Stimulated activated naive CD4-positive, alpha-beta T cell (primary cell): ENCODE measurements at regions not wholly inside any gene's neighbourhood (a gene's known extent, or its start where the extent isn't known, plus 50 kb on each side); places are given as distances from the start of the nearest gene placed in this dataset.
"Not testable (repeated sequence)": the region's sequence is repeated elsewhere in the genome, so short reads cannot be mapped to it uniquely, and the experiment has no call there.

Source experiments
- DNase-seq, 6 experiments: peaks; one replicate each; lab custom pipeline; 2025; lab: John Stamatoyannopoulos, UW

- no peak for DNase-seq
Observed at GRCh38 chr5:82956600-82956999, 120.6 kb downstream of the TMEM167A start.

- no peak for DNase-seq
Observed at GRCh38 chr5:82952326-82952725, 124.9 kb downstream of the TMEM167A start.

DNA sequence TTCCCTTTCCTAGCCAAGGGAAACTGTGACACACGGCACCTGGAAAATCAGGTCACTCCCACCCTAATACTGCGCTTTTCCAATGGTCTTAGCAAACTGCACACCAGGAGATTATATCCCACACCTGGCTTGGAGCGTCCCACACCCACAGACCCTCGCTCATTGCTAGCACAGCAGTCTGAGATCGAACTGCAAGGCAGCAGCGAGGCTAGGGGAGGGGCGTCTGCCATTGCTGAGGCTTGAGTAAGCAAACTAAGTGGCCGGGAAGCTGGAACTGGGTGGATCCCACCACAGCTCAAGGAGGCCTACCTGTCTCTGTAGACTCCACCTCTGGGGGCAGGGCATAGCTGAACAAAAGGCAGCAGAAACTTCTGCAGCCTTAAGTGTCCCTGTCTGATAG is 132.9 kb downstream of the TMEM167A start:
- DNase-seq = not testable (repeated sequence)

DNA sequence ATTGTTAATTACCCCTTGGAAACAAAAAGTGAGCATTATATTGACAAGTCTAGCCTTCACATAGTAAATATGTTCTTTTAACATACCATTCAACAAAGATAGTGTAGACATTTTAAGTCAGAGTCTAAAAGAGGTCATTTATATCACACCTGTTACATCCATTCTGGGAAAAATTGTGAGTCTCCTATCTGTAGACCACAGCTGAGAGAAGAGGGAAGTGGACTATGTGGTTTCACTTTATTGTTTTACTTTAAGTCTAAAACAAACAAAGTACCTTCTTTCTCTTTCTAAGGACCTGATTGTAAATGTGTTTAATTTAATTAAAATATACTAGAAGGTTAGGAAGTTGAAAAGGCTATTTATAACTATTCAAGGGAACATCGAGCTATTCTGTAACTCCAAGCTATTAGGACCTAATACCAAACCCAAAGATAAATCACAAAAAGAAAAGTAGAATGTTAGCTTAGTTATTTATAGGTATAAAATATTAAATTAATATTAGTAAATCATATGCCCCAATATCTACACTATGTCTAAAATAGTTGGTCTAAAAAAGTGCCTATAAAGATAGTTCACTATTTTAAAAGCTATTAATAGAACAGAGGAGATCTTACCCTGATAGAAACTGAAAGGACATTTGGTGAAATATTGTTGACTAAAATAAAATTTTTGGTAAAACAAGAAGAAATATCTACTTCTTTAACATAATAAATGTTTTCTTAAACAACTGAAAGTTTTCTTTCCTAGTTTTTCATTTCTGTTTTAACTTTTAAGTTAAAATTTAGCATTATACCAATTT is 134.9 kb downstream of the TMEM167A start:
- DNase-seq = no peak

GRCh38 chr5:82938901-82939725 is 138.1 kb downstream of the TMEM167A start:
- DNase-seq = no peak

DNA sequence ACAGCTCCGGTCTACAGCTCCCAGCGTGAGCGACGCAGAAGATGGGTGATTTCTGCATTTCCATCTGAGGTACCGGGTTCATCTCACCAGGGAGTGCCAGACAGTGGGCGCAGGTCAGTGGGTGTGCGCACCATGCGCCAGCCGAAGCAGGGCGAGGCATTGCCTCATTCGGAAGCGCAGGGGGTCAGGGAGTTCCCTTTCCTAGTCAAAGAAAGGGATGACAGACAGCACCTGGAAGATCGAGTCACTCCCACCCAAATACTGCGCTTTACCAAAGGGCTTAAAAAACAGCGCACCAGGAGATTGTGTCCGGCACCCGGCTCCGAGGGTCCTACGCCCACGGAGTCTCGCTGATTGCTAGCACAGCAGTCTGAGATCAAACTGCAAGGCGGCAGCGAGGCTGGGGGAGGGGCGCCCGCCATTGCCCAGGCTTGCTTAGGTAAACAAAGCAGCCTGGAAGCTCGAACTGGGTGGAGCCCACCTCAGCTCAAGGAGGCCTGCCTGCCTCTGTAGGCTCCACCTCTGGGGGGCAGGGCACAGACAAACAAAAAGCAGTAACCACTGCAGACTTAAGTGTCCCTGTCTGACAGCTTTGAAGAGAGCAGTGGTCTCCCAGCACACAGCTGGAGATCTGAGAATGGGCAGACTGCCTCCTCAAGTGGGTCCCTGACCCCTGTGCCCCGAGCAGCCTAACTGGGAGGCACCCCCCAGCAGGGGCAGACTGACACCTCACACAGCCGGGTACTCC is 144.5 kb downstream of the TMEM167A start:
- DNase-seq = not testable (repeated sequence)

DNA sequence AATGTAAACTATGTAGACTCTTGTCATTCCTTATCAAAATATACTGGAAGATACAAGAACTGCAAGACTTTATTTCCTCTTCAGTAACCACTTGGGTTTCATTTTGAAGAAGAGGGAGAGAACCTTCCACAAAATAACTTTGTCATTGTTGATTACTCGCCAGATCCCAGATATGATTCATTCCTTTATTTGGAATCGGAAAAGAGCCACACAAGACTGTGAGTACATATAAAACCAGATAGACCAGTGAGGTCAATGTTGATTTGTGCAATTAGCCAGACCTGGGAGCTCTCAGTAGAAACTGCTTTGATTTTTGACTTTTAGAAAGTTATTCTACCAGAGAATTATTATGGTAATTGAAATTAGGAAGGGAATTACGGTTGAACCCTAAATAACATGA is 146.1 kb downstream of the TMEM167A start:
- no peak for DNase-seq

- DNase-seq = no peak
Observed at GRCh38 chr5:82925061-82925411, 152.2 kb downstream of the TMEM167A start.

DNA sequence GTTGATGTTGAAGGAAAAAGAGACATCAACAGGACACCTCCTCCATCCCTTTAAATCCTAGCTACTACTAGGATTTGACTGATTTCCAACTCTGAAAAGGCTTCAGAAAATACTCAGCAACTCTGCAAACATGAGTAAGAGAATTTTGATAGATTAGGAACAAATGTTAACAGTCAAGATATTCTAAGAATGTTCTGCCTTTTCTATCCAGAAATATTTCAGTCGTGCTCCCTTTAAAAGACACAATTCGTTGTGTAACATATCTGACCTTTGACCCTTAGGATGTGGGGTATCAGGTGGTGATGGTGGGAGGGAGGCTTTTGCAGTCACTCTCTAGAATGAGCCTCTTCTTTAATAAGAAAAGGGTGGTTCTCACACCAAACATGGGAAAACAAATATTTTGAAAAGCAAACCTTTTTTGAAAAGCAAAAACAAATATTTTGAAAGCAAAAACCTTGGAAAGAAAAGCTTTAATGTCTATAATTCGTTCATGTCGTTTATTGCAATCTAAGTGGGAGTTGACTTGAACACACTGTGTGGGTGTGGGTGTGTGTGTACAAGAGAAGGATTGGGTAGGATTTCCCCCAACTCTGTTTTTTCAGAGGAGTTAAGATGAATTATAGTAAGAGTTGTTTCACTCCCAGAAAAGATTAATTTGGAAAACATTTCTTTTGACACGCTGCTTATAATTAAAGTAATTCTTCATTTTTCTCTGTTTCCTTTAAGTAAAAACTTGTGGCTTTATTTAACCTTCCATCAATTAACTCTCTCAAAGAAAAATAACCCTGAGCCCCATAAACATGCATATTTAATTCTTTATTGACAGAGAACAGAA is 152.8 kb downstream of the TMEM167A start:
- DNase-seq = no peak

DNA sequence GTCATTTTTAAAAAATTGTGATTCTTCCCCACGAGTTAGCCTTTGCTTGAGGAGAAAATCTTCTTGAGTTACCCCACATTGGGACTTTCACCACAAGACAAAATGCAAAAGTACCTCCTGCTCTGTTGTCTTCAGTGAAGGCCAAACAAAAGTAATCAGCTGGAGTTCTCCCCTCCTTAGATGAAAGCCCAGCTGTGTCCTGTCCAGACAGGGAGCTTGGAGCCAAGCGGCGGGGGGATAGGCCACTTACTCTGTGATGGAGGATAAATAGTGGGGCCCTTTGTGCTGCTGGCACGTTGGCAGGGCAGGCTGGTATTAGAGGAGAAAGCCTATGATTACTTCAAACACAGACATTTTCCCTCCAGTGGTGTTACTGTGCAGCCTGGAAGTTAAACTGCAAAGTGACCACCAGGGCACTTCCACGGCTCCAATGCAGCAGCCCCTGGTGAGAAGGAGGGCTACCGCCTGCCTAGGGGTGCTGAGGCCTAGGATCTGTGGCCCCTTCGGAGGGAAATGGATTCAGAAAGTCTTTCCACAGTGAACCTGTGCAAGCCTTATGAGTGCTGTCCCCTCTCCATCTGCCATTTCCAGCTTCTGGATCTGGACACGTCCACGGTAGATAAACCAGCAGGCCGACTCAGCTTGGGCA is 155.0 kb downstream of the TMEM167A start:
- DNase-seq = no peak

- DNase-seq = no peak
Observed at GRCh38 chr5:82918311-82919031, 158.7 kb downstream of the TMEM167A start.

- DNase-seq = no peak
Observed at GRCh38 chr5:82917584-82917983, 159.6 kb downstream of the TMEM167A start.

GRCh38 chr5:82913971-82914370 is 163.2 kb downstream of the TMEM167A start:
- DNase-seq = no peak

GRCh38 chr5:82912462-82912861 is 164.7 kb downstream of the TMEM167A start:
- no peak for DNase-seq

DNA sequence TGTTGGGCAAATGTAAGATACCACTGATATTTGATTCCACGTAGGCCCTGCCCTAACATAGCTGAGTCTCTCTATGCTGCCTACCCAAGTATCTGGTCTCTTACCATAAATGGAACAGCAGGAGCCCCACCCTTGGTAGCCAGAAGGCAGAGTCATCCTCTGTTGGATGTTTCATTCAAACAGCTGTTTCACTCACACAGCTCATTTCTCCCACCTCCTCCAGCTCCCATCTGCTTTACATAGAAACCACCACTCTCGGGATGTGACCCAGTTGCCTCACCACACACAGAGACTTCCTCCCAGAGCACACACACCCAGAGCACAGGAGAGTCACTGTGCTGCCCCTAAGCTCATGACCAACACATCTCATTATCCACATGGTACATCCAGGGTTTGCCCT is 165.3 kb downstream of the TMEM167A start:
- DNase-seq = no peak

DNA sequence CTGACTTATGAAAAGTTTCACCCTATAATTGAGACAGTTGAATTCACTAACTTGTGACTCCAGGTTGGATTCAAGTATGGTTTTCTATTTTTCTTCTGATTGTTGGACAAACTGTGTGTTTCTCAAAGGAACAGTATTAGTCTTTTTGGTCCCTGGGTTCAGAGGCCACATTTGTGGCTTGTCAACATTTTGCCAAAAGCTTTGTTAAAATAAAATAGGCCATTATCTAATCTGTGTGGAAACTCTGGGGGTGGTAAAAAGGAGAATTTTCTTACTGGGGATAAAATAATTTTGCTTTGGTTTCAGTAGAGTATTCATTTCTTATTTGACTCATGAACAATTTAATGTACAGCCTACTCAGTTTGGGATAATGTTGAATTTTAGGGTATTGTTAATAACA is 166.3 kb downstream of the TMEM167A start:
- no peak for DNase-seq

DNA sequence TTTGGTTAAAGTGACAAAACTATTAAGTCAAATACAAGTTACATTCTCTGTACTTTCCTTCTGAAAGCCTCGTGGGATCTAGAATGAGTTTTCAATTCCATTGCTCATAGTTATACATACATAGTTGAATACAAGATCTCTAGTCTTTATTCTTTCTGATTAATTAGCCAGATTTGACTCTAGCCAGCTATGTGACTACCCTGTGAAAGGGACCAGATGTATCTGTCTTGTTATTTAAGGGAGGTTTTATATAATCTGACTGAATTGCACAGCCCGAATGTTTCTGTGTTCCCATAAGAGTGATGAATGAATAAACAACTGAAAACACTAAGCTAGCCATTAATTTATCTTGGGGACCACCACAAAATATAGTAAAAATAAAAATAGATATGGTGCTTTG is 166.7 kb downstream of the TMEM167A start:
- DNase-seq = no peak

GRCh38 chr5:82909771-82910170 is 167.4 kb downstream of the TMEM167A start:
- no peak for DNase-seq

GRCh38 chr5:82905986-82906385 is 171.2 kb downstream of the TMEM167A start:
- DNase-seq = no peak

GRCh38 chr5:82901281-82901888 is 175.8 kb downstream of the TMEM167A start:
- DNase-seq = no peak
